WTC11 (cell line): ENCODE measurements at regions not wholly inside any gene's neighbourhood (a gene's known extent, or its start where the extent isn't known, plus 50 kb on each side); places are given as distances from the start of the nearest gene placed in this dataset.

ENCODE experiments used
- ATAC-seq: fragments of 200-7000 bp; cut with Tn5 transposase; 2 replicates; pipeline ENCODE4 v1.10.0; 2021; ENCODE audit warnings: mild to moderate bottlenecking, moderate library complexity
- CTCF ChIA-PET: fragments of 300-600 bp; sonication (Branson Sonifier 250); formaldehyde crosslinking; loops from one replicate; lab custom pipeline; 2021; ENCODE audit warnings: antibody characterized with exemption; lab: Charles Lee
- POLR2A ChIA-PET: fragments of 350-600 bp; sonication (Branson Sonifier 250); formaldehyde crosslinking; loops from one replicate; lab custom pipeline; 2021; ENCODE audit warnings: antibody characterized with exemption; lab: Charles Lee
- DNase-seq: peaks from one replicate; pipeline ENCODE4 v3.0.0; 2021; ENCODE audit warnings: low spot score
- H3K27ac Mint-ChIP-seq: 2 replicates; pipeline ENCODE4 v1.8.0; 2021; ENCODE audit warnings: mixed read lengths
- H3K27me3 Mint-ChIP-seq: 2 replicates; pipeline ENCODE4 v1.8.0; 2021; ENCODE audit warnings: low read depth, mild to moderate bottlenecking, moderate library complexity, mixed read lengths
- H3K36me3 Mint-ChIP-seq: 2 replicates; pipeline ENCODE4 v1.8.0; 2021; ENCODE audit warnings: mixed read lengths
- H3K4me1 Mint-ChIP-seq: 2 replicates; pipeline ENCODE4 v1.8.0; 2022; ENCODE audit warnings: mixed read lengths
- H3K4me3 Mint-ChIP-seq: 2 replicates; pipeline ENCODE4 v1.8.0; 2021; ENCODE audit warnings: mild to moderate bottlenecking, moderate library complexity, mixed read lengths
- H3K9me3 Mint-ChIP-seq: 2 replicates; pipeline ENCODE4 v1.8.0; 2021; ENCODE audit warnings: mixed read lengths
- CBFB ChIP-seq: sonication (generic); formaldehyde crosslinking; IDR thresholded peaks from 2 replicates; pipeline ENCODE4 v1.8.1; 2022; ENCODE audit warnings: mild to moderate bottlenecking, low read depth, missing genetic modification reagents
- CREM ChIP-seq: sonication (generic); formaldehyde crosslinking; IDR thresholded peaks from 2 replicates; pipeline ENCODE4 v1.8.1; 2022; ENCODE audit warnings: mild to moderate bottlenecking, missing genetic modification reagents, moderate library complexity
- ETV6 ChIP-seq: sonication (generic); formaldehyde crosslinking; IDR thresholded peaks from 2 replicates; pipeline ENCODE4 v1.8.1; 2022; ENCODE audit warnings: mild to moderate bottlenecking, missing genetic modification reagents
- FOXJ3 ChIP-seq: sonication (generic); formaldehyde crosslinking; IDR thresholded peaks from 2 replicates; pipeline ENCODE4 v1.9.0; 2021; ENCODE audit warnings: missing genetic modification reagents, mild to moderate bottlenecking, borderline replicate concordance
- FOXP1 ChIP-seq: sonication (generic); formaldehyde crosslinking; IDR thresholded peaks from 2 replicates; pipeline ENCODE4 v1.8.0; 2022; ENCODE audit warnings: missing genetic modification reagents, mild to moderate bottlenecking, moderate library complexity, borderline replicate concordance
- GABPB1 ChIP-seq: sonication (generic); formaldehyde crosslinking; IDR thresholded peaks from 2 replicates; pipeline ENCODE4 v1.8.1; 2023; ENCODE audit warnings: mild to moderate bottlenecking, missing genetic modification reagents
- JAZF1 ChIP-seq: fragments of 250-450 bp; sonication (Bioruptor Pico); IDR thresholded peaks from 2 replicates; pipeline ENCODE4 v1.9.0; 2021; ENCODE audit warnings: moderate library complexity, mild to moderate bottlenecking, inconsistent platforms
- MLX ChIP-seq: sonication (generic); formaldehyde crosslinking; IDR thresholded peaks from 2 replicates; pipeline ENCODE4 v1.8.1; 2023; ENCODE audit warnings: mild to moderate bottlenecking, missing genetic modification reagents, moderate library complexity
- NFE2L1 ChIP-seq: sonication (generic); formaldehyde crosslinking; IDR thresholded peaks from 2 replicates; pipeline ENCODE4 v1.8.1; 2023; ENCODE audit warnings: missing genetic modification reagents
- NR1H2 ChIP-seq: sonication (generic); formaldehyde crosslinking; IDR thresholded peaks from 2 replicates; pipeline ENCODE4 v1.9.0; 2021; ENCODE audit warnings: mild to moderate bottlenecking, moderate library complexity, missing genetic modification reagents
- NR3C1 ChIP-seq: sonication (generic); formaldehyde crosslinking; conservative IDR thresholded peaks from 2 replicates; pipeline ENCODE4 v1.8.1; 2023; ENCODE audit warnings: low read depth, mild to moderate bottlenecking, missing genetic modification reagents
- PREB ChIP-seq: sonication (generic); formaldehyde crosslinking; IDR thresholded peaks from 2 replicates; pipeline ENCODE4 v1.8.1; 2022; ENCODE audit warnings: mild to moderate bottlenecking, missing genetic modification reagents, moderate library complexity, borderline replicate concordance
- SOX15 ChIP-seq: fragments of 250-450 bp; sonication (Bioruptor Pico); IDR thresholded peaks from 2 replicates; pipeline ENCODE4 v1.9.0; 2021; ENCODE audit warnings: mild to moderate bottlenecking
- SP1 ChIP-seq: sonication (generic); formaldehyde crosslinking; conservative IDR thresholded peaks from 2 replicates; pipeline ENCODE4 v1.8.1; 2022; ENCODE audit warnings: missing genetic modification reagents
- ZBTB21 ChIP-seq: sonication (generic); formaldehyde crosslinking; IDR thresholded peaks from 2 replicates; pipeline ENCODE4 v1.8.1; 2023; ENCODE audit warnings: mild to moderate bottlenecking, missing genetic modification reagents, borderline replicate concordance
- ZNF263 ChIP-seq: sonication (generic); formaldehyde crosslinking; IDR thresholded peaks from 2 replicates; pipeline ENCODE4 v1.8.1; 2022; ENCODE audit warnings: low read depth, mild to moderate bottlenecking, moderate library complexity, missing genetic modification reagents
- ZNF396 ChIP-seq: fragments of 250-450 bp; sonication (Bioruptor Pico); IDR thresholded peaks from 2 replicates; pipeline ENCODE4 v1.8.0; 2021; ENCODE audit warnings: mild to moderate bottlenecking, moderate library complexity, borderline replicate concordance
- TF ChIP-seq, protein P1 (sequence below): sonication (generic); formaldehyde crosslinking; IDR thresholded peaks from 2 replicates; pipeline ENCODE4 v1.8.1; 2023; ENCODE audit warnings: mild to moderate bottlenecking, missing genetic modification reagents, moderate library complexity
- TF ChIP-seq, protein P2 (sequence below): sonication (generic); formaldehyde crosslinking; IDR thresholded peaks from 2 replicates; pipeline ENCODE4 v1.8.0; 2023; ENCODE audit warnings: missing genetic modification reagents
- TF ChIP-seq, protein P3 (sequence below): sonication (generic); formaldehyde crosslinking; IDR thresholded peaks from 2 replicates; pipeline ENCODE4 v1.8.1; 2023; ENCODE audit warnings: mild to moderate bottlenecking, missing genetic modification reagents
- TF ChIP-seq, protein P4 (sequence below): sonication (generic); formaldehyde crosslinking; IDR thresholded peaks from 2 replicates; pipeline ENCODE4 v1.8.0; 2022; ENCODE audit warnings: mild to moderate bottlenecking, missing genetic modification reagents
- TF ChIP-seq, protein P5 (sequence below): fragments of 250-450 bp; sonication (Bioruptor Pico); IDR thresholded peaks from 2 replicates; pipeline ENCODE4 v2.1.2; 2022; ENCODE audit warnings: mild to moderate bottlenecking, moderate library complexity
- TF ChIP-seq, protein P6 (sequence below): sonication (generic); formaldehyde crosslinking; IDR thresholded peaks from 2 replicates; pipeline ENCODE4 v1.8.1; 2022; ENCODE audit warnings: low read depth, missing genetic modification reagents, borderline replicate concordance
- TF ChIP-seq, protein P7 (sequence below): sonication (generic); formaldehyde crosslinking; IDR thresholded peaks from 2 replicates; pipeline ENCODE4 v1.8.1; 2022; ENCODE audit warnings: missing genetic modification reagents, borderline replicate concordance

GRCh38 chr20:56998438-56998837, 268.0 kb downstream of the BMP7 start (continued):
- TF ChIP-seq PREB (CRISPR knock-in tag), result no peak
- TF ChIP-seq, protein P1, sequence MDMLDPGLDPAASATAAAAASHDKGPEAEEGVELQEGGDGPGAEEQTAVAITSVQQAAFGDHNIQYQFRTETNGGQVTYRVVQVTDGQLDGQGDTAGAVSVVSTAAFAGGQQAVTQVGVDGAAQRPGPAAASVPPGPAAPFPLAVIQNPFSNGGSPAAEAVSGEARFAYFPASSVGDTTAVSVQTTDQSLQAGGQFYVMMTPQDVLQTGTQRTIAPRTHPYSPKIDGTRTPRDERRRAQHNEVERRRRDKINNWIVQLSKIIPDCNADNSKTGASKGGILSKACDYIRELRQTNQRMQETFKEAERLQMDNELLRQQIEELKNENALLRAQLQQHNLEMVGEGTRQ (CRISPR knock-in tag), result no peak
- no peak for TF ChIP-seq ETV6
- TF ChIP-seq, protein P2, sequence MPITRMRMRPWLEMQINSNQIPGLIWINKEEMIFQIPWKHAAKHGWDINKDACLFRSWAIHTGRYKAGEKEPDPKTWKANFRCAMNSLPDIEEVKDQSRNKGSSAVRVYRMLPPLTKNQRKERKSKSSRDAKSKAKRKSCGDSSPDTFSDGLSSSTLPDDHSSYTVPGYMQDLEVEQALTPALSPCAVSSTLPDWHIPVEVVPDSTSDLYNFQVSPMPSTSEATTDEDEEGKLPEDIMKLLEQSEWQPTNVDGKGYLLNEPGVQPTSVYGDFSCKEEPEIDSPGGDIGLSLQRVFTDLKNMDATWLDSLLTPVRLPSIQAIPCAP (CRISPR knock-in tag), result no peak
- TF ChIP-seq NR1H2 (CRISPR knock-in tag), result no peak
- TF ChIP-seq ZBTB21 (CRISPR knock-in tag), result no peak
- TF ChIP-seq FOXP1 (CRISPR knock-in tag), result no peak

DNA sequence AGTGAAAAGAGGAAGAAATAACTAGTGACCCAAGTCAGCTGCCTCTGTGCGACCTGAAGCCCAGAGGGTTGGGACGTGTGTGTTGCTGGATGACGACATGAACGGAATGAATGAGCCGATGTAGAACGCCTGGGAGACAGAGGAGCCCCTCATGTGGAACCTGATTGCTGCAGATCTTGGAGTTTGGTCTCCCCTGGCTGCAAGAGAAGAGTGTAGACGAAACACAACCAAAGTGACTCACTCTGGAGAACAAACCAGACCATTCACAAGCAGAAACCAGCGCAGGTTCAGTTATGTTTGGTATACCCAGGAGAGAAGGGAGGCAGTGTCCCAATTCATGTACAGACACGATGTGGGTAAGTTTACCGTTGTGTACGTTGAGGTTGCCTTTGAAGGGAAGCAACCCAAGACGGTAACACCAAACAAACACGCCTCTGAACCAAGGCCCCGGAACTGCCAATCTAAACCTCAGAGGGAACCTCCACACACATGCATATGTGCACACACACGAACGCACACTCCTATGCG, 265.9 kb downstream of the BMP7 start:
- H3K27me3 Mint-ChIP-seq, result peaks cover 6% of the 10 kb centered on the region
- POLR2A ChIA-PET, result no interaction called here
- H3K4me3 Mint-ChIP-seq, result no peak overlapping the region
- H3K4me1 Mint-ChIP-seq, result peaks cover 6% of the 10 kb centered on the region
- CTCF ChIA-PET, result no interaction called here
- peaks cover 21% of the 10 kb centered on the region for H3K9me3 Mint-ChIP-seq
- no peak for ATAC-seq
- no peak for DNase-seq
- peaks cover 17% of the 10 kb centered on the region for H3K36me3 Mint-ChIP-seq
- H3K27ac Mint-ChIP-seq, result no peak overlapping the region
- TF ChIP-seq, protein P3, sequence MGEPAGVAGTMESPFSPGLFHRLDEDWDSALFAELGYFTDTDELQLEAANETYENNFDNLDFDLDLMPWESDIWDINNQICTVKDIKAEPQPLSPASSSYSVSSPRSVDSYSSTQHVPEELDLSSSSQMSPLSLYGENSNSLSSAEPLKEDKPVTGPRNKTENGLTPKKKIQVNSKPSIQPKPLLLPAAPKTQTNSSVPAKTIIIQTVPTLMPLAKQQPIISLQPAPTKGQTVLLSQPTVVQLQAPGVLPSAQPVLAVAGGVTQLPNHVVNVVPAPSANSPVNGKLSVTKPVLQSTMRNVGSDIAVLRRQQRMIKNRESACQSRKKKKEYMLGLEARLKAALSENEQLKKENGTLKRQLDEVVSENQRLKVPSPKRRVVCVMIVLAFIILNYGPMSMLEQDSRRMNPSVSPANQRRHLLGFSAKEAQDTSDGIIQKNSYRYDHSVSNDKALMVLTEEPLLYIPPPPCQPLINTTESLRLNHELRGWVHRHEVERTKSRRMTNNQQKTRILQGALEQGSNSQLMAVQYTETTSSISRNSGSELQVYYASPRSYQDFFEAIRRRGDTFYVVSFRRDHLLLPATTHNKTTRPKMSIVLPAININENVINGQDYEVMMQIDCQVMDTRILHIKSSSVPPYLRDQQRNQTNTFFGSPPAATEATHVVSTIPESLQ (CRISPR knock-in tag), result no peak
- TF ChIP-seq, protein P4, sequence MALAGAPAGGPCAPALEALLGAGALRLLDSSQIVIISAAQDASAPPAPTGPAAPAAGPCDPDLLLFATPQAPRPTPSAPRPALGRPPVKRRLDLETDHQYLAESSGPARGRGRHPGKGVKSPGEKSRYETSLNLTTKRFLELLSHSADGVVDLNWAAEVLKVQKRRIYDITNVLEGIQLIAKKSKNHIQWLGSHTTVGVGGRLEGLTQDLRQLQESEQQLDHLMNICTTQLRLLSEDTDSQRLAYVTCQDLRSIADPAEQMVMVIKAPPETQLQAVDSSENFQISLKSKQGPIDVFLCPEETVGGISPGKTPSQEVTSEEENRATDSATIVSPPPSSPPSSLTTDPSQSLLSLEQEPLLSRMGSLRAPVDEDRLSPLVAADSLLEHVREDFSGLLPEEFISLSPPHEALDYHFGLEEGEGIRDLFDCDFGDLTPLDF (CRISPR knock-in tag), result no peak
- TF ChIP-seq NR1H2 (CRISPR knock-in tag) (no peak), ZNF263 (CRISPR knock-in tag) (no peak), NR3C1 (CRISPR knock-in tag) (no peak), MLX (CRISPR knock-in tag) (no peak), FOXJ3 (no peak), GABPB1 (CRISPR knock-in tag) (no peak), SOX15 (CRISPR knock-in tag) (no peak), CBFB (no peak), JAZF1 (CRISPR knock-in tag) (no peak), CREM (CRISPR knock-in tag) (no peak), SP1 (CRISPR knock-in tag) (no peak), NFE2L1 (CRISPR knock-in tag) (no peak), ZNF396 (CRISPR knock-in tag) (no peak)
- TF ChIP-seq, protein P5, sequence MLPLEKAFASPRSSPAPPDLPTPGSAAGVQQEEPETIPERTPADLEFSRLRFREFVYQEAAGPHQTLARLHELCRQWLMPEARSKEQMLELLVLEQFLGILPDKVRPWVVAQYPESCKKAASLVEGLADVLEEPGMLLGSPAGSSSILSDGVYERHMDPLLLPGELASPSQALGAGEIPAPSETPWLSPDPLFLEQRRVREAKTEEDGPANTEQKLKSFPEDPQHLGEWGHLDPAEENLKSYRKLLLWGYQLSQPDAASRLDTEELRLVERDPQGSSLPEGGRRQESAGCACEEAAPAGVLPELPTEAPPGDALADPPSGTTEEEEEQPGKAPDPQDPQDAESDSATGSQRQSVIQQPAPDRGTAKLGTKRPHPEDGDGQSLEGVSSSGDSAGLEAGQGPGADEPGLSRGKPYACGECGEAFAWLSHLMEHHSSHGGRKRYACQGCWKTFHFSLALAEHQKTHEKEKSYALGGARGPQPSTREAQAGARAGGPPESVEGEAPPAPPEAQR, result no peak
- TF ChIP-seq, protein P6, sequence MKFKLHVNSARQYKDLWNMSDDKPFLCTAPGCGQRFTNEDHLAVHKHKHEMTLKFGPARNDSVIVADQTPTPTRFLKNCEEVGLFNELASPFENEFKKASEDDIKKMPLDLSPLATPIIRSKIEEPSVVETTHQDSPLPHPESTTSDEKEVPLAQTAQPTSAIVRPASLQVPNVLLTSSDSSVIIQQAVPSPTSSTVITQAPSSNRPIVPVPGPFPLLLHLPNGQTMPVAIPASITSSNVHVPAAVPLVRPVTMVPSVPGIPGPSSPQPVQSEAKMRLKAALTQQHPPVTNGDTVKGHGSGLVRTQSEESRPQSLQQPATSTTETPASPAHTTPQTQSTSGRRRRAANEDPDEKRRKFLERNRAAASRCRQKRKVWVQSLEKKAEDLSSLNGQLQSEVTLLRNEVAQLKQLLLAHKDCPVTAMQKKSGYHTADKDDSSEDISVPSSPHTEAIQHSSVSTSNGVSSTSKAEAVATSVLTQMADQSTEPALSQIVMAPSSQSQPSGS, result no peak
- TF ChIP-seq, protein P7, sequence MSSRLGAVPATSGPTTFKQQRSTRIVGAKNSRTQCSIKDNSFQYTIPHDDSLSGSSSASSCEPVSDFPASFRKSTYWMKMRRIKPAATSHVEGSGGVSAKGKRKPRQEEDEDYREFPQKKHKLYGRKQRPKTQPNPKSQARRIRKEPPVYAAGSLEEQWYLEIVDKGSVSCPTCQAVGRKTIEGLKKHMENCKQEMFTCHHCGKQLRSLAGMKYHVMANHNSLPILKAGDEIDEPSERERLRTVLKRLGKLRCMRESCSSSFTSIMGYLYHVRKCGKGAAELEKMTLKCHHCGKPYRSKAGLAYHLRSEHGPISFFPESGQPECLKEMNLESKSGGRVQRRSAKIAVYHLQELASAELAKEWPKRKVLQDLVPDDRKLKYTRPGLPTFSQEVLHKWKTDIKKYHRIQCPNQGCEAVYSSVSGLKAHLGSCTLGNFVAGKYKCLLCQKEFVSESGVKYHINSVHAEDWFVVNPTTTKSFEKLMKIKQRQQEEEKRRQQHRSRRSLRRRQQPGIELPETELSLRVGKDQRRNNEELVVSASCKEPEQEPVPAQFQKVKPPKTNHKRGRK (CRISPR knock-in tag), result no peak
